HG03175 (cell line): ENCODE measurements at regions not wholly inside any gene's neighbourhood (a gene's known extent, or its start where the extent isn't known, plus 50 kb on each side); places are given as distances from the start of the nearest gene placed in this dataset.

Experiments
- ATAC-seq: cut with Tn5 transposase; IDR thresholded peaks from one replicate; pipeline ENCODE4 v1.9.1; 2021; ENCODE audit warnings: mild to moderate bottlenecking, moderate library complexity; ENCODE audit not compliant: unreplicated experiment

- no peak for ATAC-seq
These were observed 354.8 kb downstream of the MEIS1 start for GRCh38 chr2:66789741-66790140.

GRCh38 chr2:66790651-66791181 is 355.8 kb downstream of the MEIS1 start:
- no peak for ATAC-seq

GRCh38 chr2:66794070-66794469 is 359.1 kb downstream of the MEIS1 start:
- ATAC-seq, result no peak

- no peak for ATAC-seq
These were observed 359.6 kb downstream of the MEIS1 start for GRCh38 chr2:66794551-66794950.

GRCh38 chr2:66802877-66803276 is 368.0 kb downstream of the MEIS1 start:
- ATAC-seq, result no peak

GRCh38 chr2:66803726-66804125 is 368.8 kb downstream of the MEIS1 start:
- ATAC-seq, result no peak

- no peak for ATAC-seq
These were observed 370.3 kb downstream of the MEIS1 start for GRCh38 chr2:66805016-66805865.

- no peak for ATAC-seq
These were observed 371.0 kb downstream of the MEIS1 start for GRCh38 chr2:66805968-66806367.

GRCh38 chr2:66813525-66813924 is 378.6 kb downstream of the MEIS1 start:
- no peak for ATAC-seq

- no peak for ATAC-seq
These were observed 379.1 kb downstream of the MEIS1 start for GRCh38 chr2:66813976-66814375.

GRCh38 chr2:66814916-66815315 is 380.0 kb downstream of the MEIS1 start:
- no peak for ATAC-seq

GRCh38 chr2:66815886-66816285 is 381.0 kb downstream of the MEIS1 start:
- ATAC-seq, result no peak

- ATAC-seq, result no peak
These were observed 386.2 kb downstream of the MEIS1 start for GRCh38 chr2:66821168-66821567.

- no peak for ATAC-seq
These were observed 387.3 kb downstream of the MEIS1 start for GRCh38 chr2:66822186-66822585.

GRCh38 chr2:66824926-66825325 is 390.0 kb downstream of the MEIS1 start:
- ATAC-seq, result no peak

GRCh38 chr2:66827851-66828250 is 392.9 kb downstream of the MEIS1 start:
- no peak for ATAC-seq

- ATAC-seq, result no peak
These were observed 394.0 kb downstream of the MEIS1 start for GRCh38 chr2:66828876-66829275.

- no peak for ATAC-seq
These were observed 396.0 kb downstream of the MEIS1 start for GRCh38 chr2:66830881-66831280.

GRCh38 chr2:66832646-66833435 is 397.9 kb downstream of the MEIS1 start:
- ATAC-seq, result no peak

- ATAC-seq, result no peak
These were observed 399.9 kb downstream of the MEIS1 start for GRCh38 chr2:66834859-66835258.

GRCh38 chr2:66836851-66837250 is 401.9 kb downstream of the MEIS1 start:
- no peak for ATAC-seq
